Stimulated activated naive B cell treated with anti-CD40 and anti-IgM and Interleukin-4, amounts not matched to agents 10 μg/mL and 1 μg/mL and 100 μg/mL, for 72 hours (primary cell): ENCODE measurements at regions not wholly inside any gene's neighbourhood (a gene's known extent, or its start where the extent isn't known, plus 50 kb on each side); places are given as distances from the start of the nearest gene placed in this dataset.
"Not testable (repeated sequence)": the region's sequence is repeated elsewhere in the genome, so short reads cannot be mapped to it uniquely, and the experiment has no call there.

Experiments
- ATAC-seq, 2 donors: fragments of 150-1000 bp; cut with Tn5 transposase; replicated peaks; 2 replicates each; pipeline ENCODE4 v1.10.0; 2021; ENCODE audit warnings: moderate library complexity in 1 of 2
- DNase-seq: peaks from one replicate; pipeline ENCODE4 v3.0.0; 2021
- H3K27ac Mint-ChIP-seq: one replicate; pipeline ENCODE4 v1.8.0; 2022; ENCODE audit warnings: mild to moderate bottlenecking, mixed read lengths
- H3K27me3 Mint-ChIP-seq, 2 donors: one replicate each; pipeline ENCODE4 v1.8.0; 2022; ENCODE audit warnings: mixed read lengths in 2 of 2
- H3K36me3 Mint-ChIP-seq, 2 donors: one replicate each; pipeline ENCODE4 v1.8.0; 2022; ENCODE audit warnings: mixed read lengths in 2 of 2, mild to moderate bottlenecking in 1 of 2
- H3K4me1 Mint-ChIP-seq, 2 donors: one replicate each; pipeline ENCODE4 v1.8.0; 2022; ENCODE audit warnings: mixed read lengths in 2 of 2, mild to moderate bottlenecking in 1 of 2
- H3K4me3 Mint-ChIP-seq, 2 donors: one replicate each; pipeline ENCODE4 v1.8.0; 2022; ENCODE audit warnings: mild to moderate bottlenecking in 2 of 2, mixed read lengths in 2 of 2, moderate library complexity in 1 of 2
- H3K9me3 Mint-ChIP-seq, 2 donors: one replicate each; pipeline ENCODE4 v1.8.0; 2022; ENCODE audit warnings: mixed read lengths in 2 of 2, mild to moderate bottlenecking in 1 of 2

DNA sequence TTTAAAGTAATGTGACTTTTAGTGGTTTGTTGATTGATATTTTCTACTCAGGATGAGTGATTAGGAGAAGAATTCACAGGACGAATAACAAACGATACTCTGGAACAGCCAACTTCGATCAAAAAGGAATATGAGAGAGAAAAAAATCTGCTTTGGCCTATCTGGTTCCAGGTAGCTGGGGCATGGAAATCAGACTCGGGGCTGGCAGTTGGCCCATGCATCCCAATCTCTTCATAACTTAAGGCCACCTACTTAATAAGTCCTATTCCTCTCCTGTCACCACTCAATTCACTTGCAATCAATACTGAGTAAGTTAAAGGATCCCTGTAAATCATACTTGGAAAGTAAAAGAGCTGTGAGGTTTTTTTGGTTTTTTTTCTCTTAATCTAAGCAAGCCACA, 1116.2 kb downstream of the SORCS3 start:
- DNase-seq, result no peak
- H3K9me3 Mint-ChIP-seq, result peaks cover 3% of the 10 kb centered on the region in 2 donors
- H3K4me1 Mint-ChIP-seq, result no peaks in the 10 kb centered on the region
- no peak for ATAC-seq
- H3K4me3 Mint-ChIP-seq, result no peak overlapping the region
- H3K27ac Mint-ChIP-seq, result no peak overlapping the region
- no peaks in the 10 kb centered on the region for H3K36me3 Mint-ChIP-seq
- no peaks in the 10 kb centered on the region for H3K27me3 Mint-ChIP-seq

DNA sequence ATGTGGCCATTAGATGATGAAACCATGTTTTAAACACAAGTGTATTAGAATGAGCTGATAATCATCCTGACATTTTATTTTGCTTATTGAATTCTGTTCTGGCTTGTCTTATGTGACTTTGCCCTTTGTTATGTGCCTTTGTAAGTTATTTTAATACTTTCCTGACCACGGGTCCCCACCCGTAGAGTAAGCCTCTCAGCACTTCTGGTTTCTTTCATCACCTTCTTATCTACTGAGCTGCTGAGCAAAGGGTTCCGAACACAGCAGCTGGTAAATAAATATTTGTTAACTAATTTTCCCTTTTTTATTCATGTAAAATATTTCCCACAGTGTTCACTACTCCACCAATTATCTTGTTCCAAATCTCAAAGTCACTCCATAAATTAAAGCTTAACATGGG, 1115.3 kb downstream of the SORCS3 start:
- H3K4me1 Mint-ChIP-seq, result no peaks in the 10 kb centered on the region
- no peak overlapping the region for H3K27ac Mint-ChIP-seq
- H3K4me3 Mint-ChIP-seq, result no peak overlapping the region
- DNase-seq (no peak), ATAC-seq (no peak)
- no peaks in the 10 kb centered on the region for H3K36me3 Mint-ChIP-seq
- H3K27me3 Mint-ChIP-seq, result no peaks in the 10 kb centered on the region
- peaks cover 3% of the 10 kb centered on the region in 2 donors for H3K9me3 Mint-ChIP-seq

DNA sequence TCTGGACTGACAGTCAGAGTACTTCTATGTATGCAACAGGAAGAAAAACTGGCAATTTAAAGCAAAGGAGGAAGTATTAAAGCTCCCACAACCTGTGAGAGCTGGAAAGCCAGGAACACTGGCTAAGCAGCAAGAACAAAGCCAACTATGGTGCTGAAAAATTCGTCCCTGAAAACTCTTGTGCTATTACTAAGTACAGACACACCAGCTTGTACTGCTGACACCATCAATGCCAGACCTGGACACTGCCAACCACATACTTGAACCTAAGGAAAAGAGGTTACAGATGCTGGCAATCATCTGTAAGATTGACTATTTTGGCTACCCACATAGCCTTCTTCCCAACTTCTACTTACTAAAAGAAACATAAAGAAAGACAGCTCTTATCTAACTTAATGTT, 1110.6 kb downstream of the SORCS3 start:
- Mint-ChIP-seq H3K36me3 (no peaks in the 10 kb centered on the region), H3K4me3 (no peak overlapping the region), H3K9me3 (peaks cover 3% of the 10 kb centered on the region in 2 donors), H3K27me3 (no peaks in the 10 kb centered on the region), H3K4me1 (no peaks in the 10 kb centered on the region), H3K27ac (no peak overlapping the region)
- ATAC-seq, result no peak
- DNase-seq, result no peak

DNA sequence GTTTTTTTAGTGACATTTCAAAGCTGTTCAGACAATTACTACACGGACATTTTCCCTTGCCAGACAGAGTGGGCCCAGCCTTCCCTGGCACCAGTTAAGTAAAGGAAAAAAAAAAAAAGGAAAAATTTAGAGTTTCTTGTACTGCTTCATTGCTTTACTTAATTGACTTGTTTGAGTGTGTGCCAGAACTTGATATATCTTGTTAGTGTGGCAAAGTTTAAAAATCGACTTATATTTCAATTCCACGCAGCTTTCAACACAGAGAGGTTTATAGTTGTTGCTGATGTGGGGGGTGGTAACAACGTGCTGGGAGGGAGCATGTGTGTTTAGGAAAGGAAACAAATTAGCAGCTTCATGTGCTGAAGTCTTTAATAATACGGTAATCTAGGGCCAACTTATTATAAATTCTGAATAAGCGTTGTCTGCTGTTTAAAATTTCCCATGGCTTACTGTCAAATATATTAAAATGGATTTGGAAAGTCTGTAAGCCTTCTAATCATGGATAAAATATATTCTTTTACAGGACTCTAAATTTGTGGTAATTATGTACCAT, 1104.6 kb downstream of the SORCS3 start:
- H3K27ac Mint-ChIP-seq, result no peak overlapping the region
- H3K9me3 Mint-ChIP-seq, result peaks cover 0 to 2% of the 10 kb centered on the region in 2 donors
- no peaks in the 10 kb centered on the region for H3K36me3 Mint-ChIP-seq
- no peak for DNase-seq
- no peaks in the 10 kb centered on the region for H3K4me1 Mint-ChIP-seq
- no peak overlapping the region for H3K4me3 Mint-ChIP-seq
- H3K27me3 Mint-ChIP-seq, result no peaks in the 10 kb centered on the region
- ATAC-seq, result no peak

DNA sequence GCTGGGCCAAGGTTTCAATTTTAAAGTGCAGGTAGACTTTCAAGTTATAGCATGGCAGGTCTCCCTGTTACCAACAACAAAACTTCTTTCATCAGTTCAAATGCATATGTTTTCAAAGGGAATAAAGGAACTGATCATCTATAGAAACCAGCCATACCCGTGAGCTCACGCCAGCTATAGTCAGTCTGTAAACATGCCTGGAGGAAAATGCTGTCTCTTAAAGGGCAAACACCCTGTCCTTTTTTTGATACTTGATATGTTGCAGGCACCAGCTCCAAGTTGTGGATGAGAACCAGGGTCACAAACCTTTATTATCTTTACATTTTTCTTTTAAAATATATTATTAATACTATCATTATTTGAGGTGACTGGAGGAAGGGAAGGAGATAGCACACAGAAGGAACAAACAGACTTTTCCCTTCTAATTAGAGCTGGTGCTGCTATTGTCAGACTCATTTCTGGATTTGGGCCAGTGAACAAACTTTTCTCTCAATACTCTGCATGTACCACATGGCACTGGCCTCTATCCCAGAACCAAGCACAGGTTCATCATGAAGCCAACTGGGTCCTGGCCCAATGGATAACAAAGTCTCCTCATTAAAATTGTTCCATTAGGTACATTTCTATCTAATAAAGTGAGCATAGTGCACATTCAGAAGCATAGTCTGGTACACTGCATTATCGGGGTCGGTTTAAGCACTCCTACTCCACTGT, 1102.4 kb downstream of the SORCS3 start:
- Mint-ChIP-seq H3K27me3 (no peaks in the 10 kb centered on the region), H3K4me3 (no peak overlapping the region), H3K36me3 (no peaks in the 10 kb centered on the region), H3K4me1 (no peaks in the 10 kb centered on the region), H3K27ac (no peak overlapping the region), H3K9me3 (peaks cover 0 to 3% of the 10 kb centered on the region in 2 donors)
- ATAC-seq (no peak), DNase-seq (no peak)

DNA sequence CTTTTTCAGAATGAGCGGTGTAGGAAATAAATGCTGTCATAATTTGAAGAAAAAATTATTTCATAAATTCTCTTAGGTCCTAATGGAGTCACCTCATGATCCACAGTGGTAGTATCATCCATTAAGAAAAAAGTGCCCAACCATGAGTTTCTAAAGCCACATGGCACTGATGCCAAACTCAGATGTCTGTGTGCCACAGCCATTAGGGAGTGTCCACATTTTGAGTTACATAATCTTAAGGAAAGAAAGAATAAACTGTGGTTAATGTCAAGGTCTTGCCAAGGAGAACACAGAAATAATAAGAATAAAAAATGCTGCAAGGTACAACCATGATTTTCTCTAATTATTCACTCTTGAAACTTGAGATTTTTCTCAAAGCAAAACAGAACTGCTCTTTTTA, 1101.8 kb downstream of the SORCS3 start:
- no peaks in the 10 kb centered on the region for H3K36me3 Mint-ChIP-seq
- no peak overlapping the region for H3K4me3 Mint-ChIP-seq
- DNase-seq, result no peak
- H3K27ac Mint-ChIP-seq, result no peak overlapping the region
- H3K4me1 Mint-ChIP-seq, result no peaks in the 10 kb centered on the region
- no peak for ATAC-seq
- no peaks in the 10 kb centered on the region for H3K27me3 Mint-ChIP-seq
- H3K9me3 Mint-ChIP-seq, result peaks cover 0 to 3% of the 10 kb centered on the region in 2 donors

DNA sequence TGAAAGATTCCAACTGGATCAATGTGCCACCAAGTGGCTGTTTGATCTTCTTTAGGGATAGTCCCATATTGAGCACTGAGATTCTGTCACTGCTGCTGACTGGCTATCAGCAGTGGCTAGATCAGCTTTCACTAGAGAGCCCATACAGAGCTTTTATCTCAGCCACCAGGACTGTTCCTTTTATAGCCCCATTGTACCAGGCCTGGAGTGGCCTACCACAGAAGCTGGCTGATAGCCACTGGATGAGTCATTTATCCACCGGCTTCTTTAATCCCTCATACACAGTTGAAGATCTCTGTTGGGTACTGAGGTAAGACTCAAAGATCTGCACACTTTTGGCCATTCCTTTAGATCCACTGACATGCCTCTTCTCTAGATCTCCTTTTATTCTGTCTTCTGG, 1101.1 kb downstream of the SORCS3 start:
- Mint-ChIP-seq H3K27ac (no peak overlapping the region), H3K4me3 (no peak overlapping the region)
- DNase-seq, result no peak

DNA sequence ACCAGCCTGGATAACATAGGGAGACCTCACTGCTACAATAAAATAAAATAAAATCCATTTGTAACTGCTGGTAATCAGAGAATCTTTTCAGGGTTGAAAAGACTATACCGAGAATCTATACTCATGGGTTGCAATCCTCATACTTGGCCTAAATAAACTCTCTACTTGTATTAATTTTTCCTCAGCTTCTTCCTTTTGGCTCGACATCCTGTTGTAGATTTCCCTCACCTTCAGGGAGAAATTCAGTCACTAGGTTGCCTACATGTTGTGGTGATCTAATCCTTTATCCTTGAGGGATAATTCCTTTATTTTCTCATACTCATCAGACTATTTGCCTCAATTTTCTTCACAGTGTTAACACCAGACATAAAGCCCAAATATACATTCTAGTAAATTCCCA, 1093.4 kb downstream of the SORCS3 start:
- no peaks in the 10 kb centered on the region for H3K4me1 Mint-ChIP-seq
- H3K4me3 Mint-ChIP-seq, result no peak overlapping the region
- ATAC-seq (no peak), DNase-seq (no peak)
- H3K27me3 Mint-ChIP-seq, result no peaks in the 10 kb centered on the region
- no peak overlapping the region for H3K27ac Mint-ChIP-seq
- no peaks in the 10 kb centered on the region for H3K36me3 Mint-ChIP-seq
- peaks cover 3 to 6% of the 10 kb centered on the region in 2 donors for H3K9me3 Mint-ChIP-seq

More for the DNA sequence above, 1101.1 kb downstream of the SORCS3 start:
- Mint-ChIP-seq H3K4me1 (no peaks in the 10 kb centered on the region), H3K9me3 (peaks cover 3 to 6% of the 10 kb centered on the region in 2 donors), H3K27me3 (no peaks in the 10 kb centered on the region), H3K36me3 (no peaks in the 10 kb centered on the region)
- ATAC-seq, result no peak

DNA sequence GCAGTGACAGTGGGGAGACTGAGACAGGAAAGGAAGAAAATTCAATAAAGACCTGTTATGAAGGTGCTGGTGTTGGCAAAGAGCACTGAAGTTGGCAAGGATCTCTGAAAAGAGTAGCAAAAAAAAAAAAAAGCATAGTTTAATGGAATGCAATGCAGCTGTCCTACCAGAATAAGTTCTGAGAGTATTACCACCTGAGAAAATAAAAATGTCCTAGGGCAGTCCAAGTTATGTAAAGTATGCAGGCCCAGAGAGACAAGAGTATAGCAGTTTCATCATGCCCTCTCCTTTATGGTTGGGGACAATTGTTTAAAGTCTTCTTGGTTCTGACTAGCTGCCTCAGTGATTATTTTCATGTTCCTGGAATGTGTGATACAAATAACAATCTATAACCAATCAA, 1092.8 kb downstream of the SORCS3 start:
- Mint-ChIP-seq H3K27ac (no peak overlapping the region), H3K36me3 (no peaks in the 10 kb centered on the region), H3K4me3 (no peak overlapping the region), H3K4me1 (no peaks in the 10 kb centered on the region), H3K27me3 (no peaks in the 10 kb centered on the region), H3K9me3 (peaks cover 3 to 7% of the 10 kb centered on the region in 2 donors)
- DNase-seq (no peak), ATAC-seq (no peak)

DNA sequence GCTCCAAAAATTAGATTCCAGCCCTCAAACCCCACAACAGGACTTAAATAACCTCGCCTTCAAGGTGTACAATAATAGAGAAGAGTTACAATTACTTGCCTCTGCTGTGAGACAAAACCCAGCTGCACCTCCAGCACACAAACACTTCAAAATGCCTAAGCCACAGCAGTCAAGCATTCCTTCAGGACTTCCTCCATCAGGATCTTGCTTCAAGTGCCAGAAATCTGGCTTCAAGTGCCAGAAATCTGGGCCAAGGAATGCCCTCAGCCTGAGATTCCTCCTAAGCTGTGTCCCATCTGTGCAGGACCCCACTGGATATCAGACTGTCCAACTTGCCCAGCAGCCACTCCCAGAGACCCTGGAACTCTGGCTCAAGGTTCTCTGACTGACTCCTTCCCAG, 1088.3 kb downstream of the SORCS3 start:
- no peak overlapping the region for H3K27ac Mint-ChIP-seq
- ATAC-seq (no peak), DNase-seq (no peak)
- no peaks in the 10 kb centered on the region for H3K4me1 Mint-ChIP-seq
- no peaks in the 10 kb centered on the region for H3K27me3 Mint-ChIP-seq
- H3K36me3 Mint-ChIP-seq, result no peaks in the 10 kb centered on the region
- H3K4me3 Mint-ChIP-seq, result no peak overlapping the region
- peaks cover 0 to 11% of the 10 kb centered on the region in 2 donors for H3K9me3 Mint-ChIP-seq

DNA sequence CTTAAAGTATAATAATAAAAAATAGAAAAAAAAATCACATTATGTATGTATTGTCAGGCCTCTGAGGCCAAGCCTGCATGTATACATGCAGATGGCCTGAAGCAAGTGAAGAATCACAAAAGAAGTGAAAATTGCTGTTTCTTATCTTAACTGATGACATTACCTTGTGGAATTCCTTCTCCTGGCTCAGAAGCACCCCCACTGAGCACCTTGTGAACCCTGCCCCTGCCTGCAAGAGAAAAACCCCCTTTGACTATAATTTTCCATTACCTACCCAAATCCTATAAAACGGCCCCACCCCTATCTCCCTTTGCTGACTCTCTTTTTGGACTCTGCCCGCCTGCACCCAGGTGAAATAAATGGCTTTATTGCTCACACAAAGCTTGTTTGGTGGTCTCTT, 1086.5 kb downstream of the SORCS3 start:
- not testable (repeated sequence) for H3K27ac Mint-ChIP-seq, H3K4me3 Mint-ChIP-seq, H3K9me3 Mint-ChIP-seq

DNA sequence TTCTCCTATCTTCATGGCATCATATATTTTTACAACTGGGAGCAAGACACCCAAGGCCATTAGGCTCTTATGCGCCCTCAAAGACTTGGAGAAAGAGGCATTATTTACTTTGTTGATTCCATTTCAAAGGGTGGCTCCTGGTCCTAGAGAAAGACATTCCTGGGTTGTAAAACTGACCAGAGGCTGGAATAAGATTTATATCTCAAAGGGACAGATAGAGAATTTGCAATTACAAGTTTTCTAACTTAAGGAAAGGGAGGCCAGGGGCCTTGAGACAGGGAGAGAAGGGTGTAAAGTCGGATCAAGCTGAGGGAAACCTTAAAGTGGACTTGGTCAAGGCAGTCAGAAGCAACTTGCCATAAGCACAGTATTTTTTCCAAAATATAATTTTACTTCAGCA, 1086.0 kb downstream of the SORCS3 start:
- peaks cover 0 to 10% of the 10 kb centered on the region in 2 donors for H3K9me3 Mint-ChIP-seq
- ATAC-seq (no peak), DNase-seq (no peak)
- H3K4me3 Mint-ChIP-seq, result no peak overlapping the region
- H3K27me3 Mint-ChIP-seq, result no peaks in the 10 kb centered on the region
- no peaks in the 10 kb centered on the region for H3K36me3 Mint-ChIP-seq
- H3K4me1 Mint-ChIP-seq, result no peaks in the 10 kb centered on the region
- no peak overlapping the region for H3K27ac Mint-ChIP-seq

More for the DNA sequence above, 1086.5 kb downstream of the SORCS3 start:
- not testable (repeated sequence) for ATAC-seq, H3K27me3 Mint-ChIP-seq, DNase-seq, H3K36me3 Mint-ChIP-seq, H3K4me1 Mint-ChIP-seq

DNA sequence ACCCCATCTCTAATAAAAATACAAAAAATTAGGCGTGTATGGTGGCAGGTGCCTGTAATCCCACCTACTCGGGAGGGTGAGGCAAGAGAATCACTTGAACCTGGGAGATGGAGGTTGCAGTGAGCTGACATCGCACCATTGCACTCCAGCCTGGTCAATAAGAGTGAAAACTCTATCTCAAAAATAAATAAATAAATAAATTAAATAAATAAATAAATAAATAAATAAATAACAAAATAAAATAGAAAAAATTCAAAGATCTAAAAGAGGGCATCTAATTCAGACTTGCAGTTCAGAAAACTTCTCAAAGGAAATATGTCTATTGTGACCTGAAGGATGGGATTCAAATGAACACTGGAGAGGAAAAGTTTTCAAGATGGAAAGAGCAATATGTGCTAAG, 1085.1 kb downstream of the SORCS3 start:
- DNase-seq, result no peak
- no peaks in the 10 kb centered on the region for H3K27me3 Mint-ChIP-seq
- H3K36me3 Mint-ChIP-seq, result no peaks in the 10 kb centered on the region
- no peaks in the 10 kb centered on the region for H3K4me1 Mint-ChIP-seq
- H3K9me3 Mint-ChIP-seq, result peaks cover 0 to 10% of the 10 kb centered on the region in 2 donors
- ATAC-seq, result no peak
- no peak overlapping the region for H3K4me3 Mint-ChIP-seq
- H3K27ac Mint-ChIP-seq, result no peak overlapping the region

DNA sequence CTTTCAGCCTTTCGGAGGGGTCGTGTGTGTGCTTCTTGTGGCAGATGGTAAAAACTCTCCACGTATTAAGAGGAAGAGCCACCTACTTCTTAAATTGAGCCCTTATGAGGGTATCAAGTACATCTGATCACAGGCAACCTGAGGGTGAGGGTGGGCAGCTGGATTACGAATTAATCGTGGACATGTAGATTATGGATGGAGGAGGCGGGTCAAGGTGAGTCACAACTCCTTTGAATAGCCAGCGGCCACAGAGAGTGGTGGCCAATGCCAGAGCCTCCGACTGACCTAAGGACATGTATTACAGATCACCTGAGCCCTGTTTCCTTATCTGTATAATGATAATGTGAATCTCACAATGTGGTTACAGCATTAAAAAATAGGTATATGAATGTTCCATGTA, 1083.9 kb downstream of the SORCS3 start:
- Mint-ChIP-seq H3K36me3 (no peaks in the 10 kb centered on the region), H3K9me3 (peaks cover 0 to 10% of the 10 kb centered on the region in 2 donors), H3K4me1 (no peaks in the 10 kb centered on the region), H3K4me3 (no peak overlapping the region), H3K27me3 (no peaks in the 10 kb centered on the region), H3K27ac (no peak overlapping the region)
- no peak for ATAC-seq
- no peak for DNase-seq

DNA sequence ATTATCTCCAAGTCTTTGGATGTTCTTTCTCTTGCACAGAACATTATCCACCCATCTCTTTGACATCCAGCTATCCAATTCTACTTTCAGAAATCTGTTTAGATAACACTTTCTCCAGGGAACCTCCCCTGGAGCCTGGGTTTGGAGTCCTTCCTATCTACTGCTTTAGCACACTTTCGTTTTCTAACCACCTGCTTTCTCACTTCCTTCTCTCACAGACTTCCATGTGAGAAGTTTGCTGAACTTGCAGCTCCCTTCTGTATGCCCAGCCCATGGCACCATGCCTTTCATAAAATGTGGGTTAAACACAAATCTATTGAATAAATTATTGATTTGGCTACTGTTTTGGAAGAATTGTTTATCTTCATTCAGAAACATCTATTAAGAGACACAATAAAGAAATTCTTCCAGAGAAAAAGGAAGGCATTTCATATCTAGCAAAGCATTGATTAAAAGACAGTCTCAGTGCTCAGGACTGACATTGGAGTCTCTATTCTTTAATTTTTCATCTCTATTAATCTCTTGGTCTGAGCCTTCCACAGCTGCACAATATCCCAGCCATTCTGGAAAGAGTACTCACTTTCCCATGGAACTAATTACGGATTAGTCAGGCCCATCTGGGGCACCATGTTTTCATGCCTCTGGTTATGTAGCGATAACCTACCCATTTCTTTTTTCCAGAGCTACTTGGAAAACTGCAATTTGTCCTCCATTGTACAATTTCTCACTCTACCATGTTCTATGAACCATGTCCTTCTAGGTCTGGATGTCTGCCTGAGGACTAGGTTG, 1077.3 kb downstream of the SORCS3 start:
- Mint-ChIP-seq H3K4me3 (no peak overlapping the region), H3K27me3 (no peaks in the 10 kb centered on the region), H3K9me3 (peaks cover 4% of the 10 kb centered on the region in 2 donors), H3K4me1 (no peaks in the 10 kb centered on the region), H3K27ac (no peak overlapping the region), H3K36me3 (no peaks in the 10 kb centered on the region)
- ATAC-seq (no peak), DNase-seq (no peak)
